ENCODE measurements at regions not wholly inside any gene's neighbourhood (a gene's known extent, or its start where the extent isn't known, plus 50 kb on each side); places are given as distances from the start of the nearest gene placed in this dataset.

DNA sequence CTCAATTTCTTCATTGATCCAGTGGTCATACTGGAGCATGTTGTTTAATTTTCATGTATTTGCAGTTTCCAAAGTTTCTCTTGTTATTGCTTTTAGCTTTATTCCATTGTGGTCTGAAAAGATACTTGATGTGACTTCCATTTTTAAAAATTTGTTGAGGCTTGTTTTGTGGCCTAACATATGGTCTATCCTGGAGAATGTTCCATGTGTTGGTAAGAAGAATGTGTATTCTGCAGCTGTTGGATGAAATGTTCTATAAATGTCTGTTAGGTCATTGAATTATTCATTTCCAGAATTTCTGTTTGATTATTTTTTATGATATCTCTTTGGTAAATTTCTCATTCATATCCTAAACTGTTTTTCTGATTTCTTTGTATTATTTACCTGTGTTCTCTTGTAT lies 139.8 kb upstream of the THUMPD2 start:
- TF ChIP-seq POLR2AphosphoS5 (IDR thresholded peaks at IDR 0.05; ENCODE audit: borderline replicate concordance, low read depth, low read length) (no peak), EZH2 (IDR thresholded peaks at IDR 0.05) (no peak)
